ENCODE measurements at regions not wholly inside any gene's neighbourhood (a gene's known extent, or its start where the extent isn't known, plus 50 kb on each side); places are given as distances from the start of the nearest gene placed in this dataset.

- DNase-seq (ENCODE audit: extremely low spot score, unreplicated experiment), result no peak
Observed at GRCh38 chr3:23648326-23648995, 157.3 kb upstream of the UBE2E1 start.

GRCh38 chr3:23648996-23649395 lies 156.8 kb upstream of the UBE2E1 start:
- peaks cover 47% of the 10 kb centered on the region for H3K4me1 Mint-ChIP-seq (ENCODE audit: unreplicated experiment)
- TF ChIP-seq CTCF (conservative IDR thresholded peaks at IDR 0.05), result no peak
- H3K4me3 Mint-ChIP-seq, result peak overlapping the region; percentile 34
- DNase-seq (ENCODE audit: extremely low spot score, unreplicated experiment), result no peak
- peaks cover 4% of the 10 kb centered on the region for H3K9me3 Mint-ChIP-seq
- H3K27ac Mint-ChIP-seq, result peak overlapping the region; percentile 61
- no peaks in the 10 kb centered on the region for H3K36me3 Mint-ChIP-seq
- H3K27me3 Mint-ChIP-seq, result no peaks in the 10 kb centered on the region

More at GRCh38 chr3:23648326-23648995, 157.3 kb upstream of the UBE2E1 start:
- peak overlapping the region; percentile 34 for H3K4me3 Mint-ChIP-seq
- no peak for TF ChIP-seq CTCF (conservative IDR thresholded peaks at IDR 0.05)
- no peaks in the 10 kb centered on the region for H3K27me3 Mint-ChIP-seq
- H3K9me3 Mint-ChIP-seq, result peaks cover 7% of the 10 kb centered on the region
- H3K27ac Mint-ChIP-seq, result peak overlapping the region; percentile 61
- no peaks in the 10 kb centered on the region for H3K36me3 Mint-ChIP-seq
- H3K4me1 Mint-ChIP-seq (ENCODE audit: unreplicated experiment), result peaks cover 47% of the 10 kb centered on the region

- H3K27ac Mint-ChIP-seq, result no peak overlapping the region
- no peak for TF ChIP-seq CTCF (conservative IDR thresholded peaks at IDR 0.05)
- H3K36me3 Mint-ChIP-seq, result no peaks in the 10 kb centered on the region
- H3K27me3 Mint-ChIP-seq, result no peaks in the 10 kb centered on the region
- no peak for DNase-seq (ENCODE audit: extremely low spot score, unreplicated experiment)
- peaks cover 47% of the 10 kb centered on the region for H3K4me1 Mint-ChIP-seq (ENCODE audit: unreplicated experiment)
- H3K4me3 Mint-ChIP-seq, result peak overlapping the region; percentile 34
- H3K9me3 Mint-ChIP-seq, result peaks cover 4% of the 10 kb centered on the region
Observed at GRCh38 chr3:23649448-23649847, 156.3 kb upstream of the UBE2E1 start.

- no peak for TF ChIP-seq CTCF (conservative IDR thresholded peaks at IDR 0.05)
- Mint-ChIP-seq H3K27ac (no peak overlapping the region), H3K4me3 (no peak overlapping the region), H3K9me3 (peaks cover 7% of the 10 kb centered on the region), H3K4me1 (ENCODE audit: unreplicated experiment) (peaks cover 37% of the 10 kb centered on the region), H3K36me3 (no peaks in the 10 kb centered on the region), H3K27me3 (no peaks in the 10 kb centered on the region)
- DNase-seq (ENCODE audit: extremely low spot score, unreplicated experiment), result no peak
Observed at GRCh38 chr3:23650371-23651140, 155.2 kb upstream of the UBE2E1 start.

GRCh38 chr3:23653647-23654525 lies 151.9 kb upstream of the UBE2E1 start:
- Mint-ChIP-seq H3K27ac (no peak overlapping the region), H3K27me3 (no peaks in the 10 kb centered on the region), H3K36me3 (no peaks in the 10 kb centered on the region), H3K4me1 (ENCODE audit: unreplicated experiment) (peaks cover 21% of the 10 kb centered on the region), H3K9me3 (peaks cover 8% of the 10 kb centered on the region), H3K4me3 (no peak overlapping the region)
- no peak for DNase-seq (ENCODE audit: extremely low spot score, unreplicated experiment)
- no peak for TF ChIP-seq CTCF (conservative IDR thresholded peaks at IDR 0.05)

Measured in type B pancreatic cell (in vitro differentiated cells).